ENCODE measurements at regions not wholly inside any gene's neighbourhood (a gene's known extent, or its start where the extent isn't known, plus 50 kb on each side); places are given as distances from the start of the nearest gene placed in this dataset.

- no peak for DNase-seq (ENCODE audit: low read depth)
These were observed 75.7 kb upstream of the F3 start for GRCh38 chr1:94617134-94617805.

- no peak for DNase-seq (ENCODE audit: low read depth)
These were observed 74.9 kb upstream of the F3 start for GRCh38 chr1:94616506-94616905.

DNA sequence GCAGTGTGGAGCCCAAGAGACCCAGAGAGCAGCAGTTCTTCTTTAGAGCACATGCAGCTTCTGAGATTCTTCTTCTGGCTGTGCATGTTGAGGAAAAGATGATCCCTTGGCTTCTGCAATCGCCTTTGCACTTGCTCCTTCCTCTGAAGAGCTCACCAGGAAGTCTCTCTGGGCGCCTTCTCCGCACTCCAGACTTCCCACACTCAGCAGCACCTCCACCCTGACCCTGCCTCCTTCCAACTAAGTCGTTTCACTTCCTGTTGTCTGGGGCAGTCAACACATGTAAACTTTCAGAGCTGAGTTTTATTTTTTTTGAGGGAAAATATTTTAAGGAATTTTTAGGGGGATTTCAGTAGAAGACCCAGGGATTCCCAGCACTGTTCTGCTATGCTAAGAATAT is 73.4 kb upstream of the F3 start:
- DNase-seq (ENCODE audit: low read depth) = no peak

DNA sequence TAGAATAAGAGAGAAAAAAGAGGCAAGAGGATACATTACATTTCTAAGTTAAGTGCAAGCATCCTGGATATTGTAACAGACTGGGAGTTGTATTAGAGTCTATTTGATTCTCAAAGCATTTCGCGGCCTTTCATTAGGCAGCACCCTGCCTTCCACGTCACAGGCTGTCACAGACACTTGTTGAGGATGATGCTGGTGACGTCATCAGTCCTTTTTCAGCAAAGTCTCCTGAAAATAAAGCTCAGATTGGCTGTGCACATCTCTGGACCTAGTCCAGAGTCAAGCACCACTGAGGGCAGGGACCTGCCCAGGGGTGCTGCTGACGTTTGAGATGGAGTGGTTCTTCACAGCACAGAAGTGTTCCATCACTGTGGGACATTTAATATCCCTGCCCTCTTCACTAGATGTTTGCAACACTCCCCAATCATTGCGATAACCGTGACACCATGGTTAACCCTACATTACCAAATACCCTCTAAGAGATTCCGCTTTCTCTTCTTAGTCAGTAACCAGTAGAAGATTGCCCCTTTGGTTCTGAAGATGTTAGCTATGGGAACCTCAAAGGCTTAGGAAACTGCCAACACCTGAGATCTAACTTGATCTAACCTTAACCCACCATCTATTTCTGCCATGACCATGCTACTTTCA is 72.7 kb upstream of the F3 start:
- DNase-seq (ENCODE audit: low read depth) = no peak

- no peak for DNase-seq (ENCODE audit: low read depth)
These were observed 71.1 kb upstream of the F3 start for GRCh38 chr1:94612525-94613204.

- no peak for DNase-seq (ENCODE audit: low read depth)
These were observed 70.3 kb upstream of the F3 start for GRCh38 chr1:94611681-94612475.

DNA sequence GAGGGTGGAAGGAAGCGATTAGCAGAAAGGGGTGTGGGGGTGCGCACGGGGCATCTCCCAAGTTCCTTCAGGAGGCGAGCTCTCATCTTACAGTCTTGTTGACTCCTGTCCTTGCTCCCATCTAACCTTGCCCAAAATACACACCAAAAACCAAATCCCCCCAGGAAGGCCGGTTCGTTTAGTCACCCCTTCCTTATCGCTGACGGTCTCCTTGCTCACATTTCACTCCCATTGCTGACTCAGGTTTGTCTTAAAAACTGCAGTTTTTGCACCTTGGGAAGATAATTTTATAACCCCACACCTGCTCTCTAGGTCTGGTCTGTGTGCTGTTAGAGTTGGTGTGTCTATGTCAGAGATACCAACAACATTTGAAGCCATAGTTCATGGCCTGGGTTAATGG is 68.1 kb upstream of the F3 start:
- no peak for DNase-seq (ENCODE audit: low read depth)

DNA sequence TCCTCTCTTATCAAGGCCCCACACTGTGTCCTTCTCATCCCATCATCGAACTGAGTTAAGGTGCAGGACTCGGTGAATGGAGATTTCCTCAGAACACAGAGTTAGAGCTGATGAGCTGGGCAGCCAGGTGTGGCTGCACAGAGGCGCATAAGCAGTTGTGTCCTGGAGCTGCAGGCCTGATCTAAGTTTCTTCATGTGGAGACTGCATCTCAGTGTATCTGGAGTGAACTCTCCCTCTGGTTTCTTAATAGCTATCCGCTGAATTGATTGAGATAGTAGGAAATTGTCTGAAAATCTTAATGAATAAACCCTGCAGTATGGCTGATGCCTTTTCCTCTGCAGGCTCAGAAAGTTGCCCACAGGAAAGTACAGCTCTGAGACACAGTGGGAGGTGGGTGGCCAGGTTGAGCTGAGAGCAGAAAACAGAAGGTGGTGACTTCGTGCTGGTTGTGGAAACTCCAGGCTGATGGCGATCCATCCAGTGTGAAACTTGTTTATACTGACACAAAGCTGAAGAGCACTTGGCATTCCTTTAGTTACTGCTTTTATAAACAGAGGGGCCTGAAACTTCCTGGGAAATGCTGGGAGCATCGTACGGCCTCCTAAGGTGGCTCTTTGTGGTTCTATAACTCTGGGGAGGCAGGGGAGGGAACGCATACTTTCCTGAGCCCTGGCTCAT is 67.4 kb upstream of the F3 start:
- no peak for DNase-seq (ENCODE audit: low read depth)

GRCh38 chr1:94608142-94608851 is 66.7 kb upstream of the F3 start:
- DNase-seq (ENCODE audit: low read depth) = no peak

- no peak for DNase-seq (ENCODE audit: low read depth)
These were observed 65.8 kb upstream of the F3 start for GRCh38 chr1:94607398-94607797.

DNA sequence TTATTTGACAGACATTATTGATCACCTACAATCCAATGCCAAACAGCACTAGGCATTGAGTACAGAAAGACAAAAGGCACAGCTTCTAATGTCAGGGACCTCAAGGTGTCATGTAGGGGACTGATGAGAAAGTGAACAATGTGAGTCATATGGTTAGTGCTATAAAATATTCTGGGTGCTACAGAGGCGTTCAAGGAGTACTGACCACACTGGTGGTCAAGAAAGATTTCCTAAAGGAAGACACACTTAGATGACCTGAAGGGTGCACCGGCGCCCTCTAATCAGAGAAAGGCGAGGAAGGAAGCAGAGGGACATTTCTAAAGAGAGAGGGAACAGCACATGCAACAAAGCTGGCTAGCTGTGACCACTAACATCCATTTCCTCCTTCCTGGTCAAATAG is 64.9 kb upstream of the F3 start:
- DNase-seq (ENCODE audit: low read depth) = no peak

- no peak for DNase-seq (ENCODE audit: low read depth)
These were observed 62.1 kb upstream of the F3 start for GRCh38 chr1:94603663-94604062.

- no peak for DNase-seq (ENCODE audit: low read depth)
These were observed 61.5 kb upstream of the F3 start for GRCh38 chr1:94602802-94603625.

GRCh38 chr1:94602316-94602715 is 60.8 kb upstream of the F3 start:
- DNase-seq (ENCODE audit: low read depth) = no peak

DNA sequence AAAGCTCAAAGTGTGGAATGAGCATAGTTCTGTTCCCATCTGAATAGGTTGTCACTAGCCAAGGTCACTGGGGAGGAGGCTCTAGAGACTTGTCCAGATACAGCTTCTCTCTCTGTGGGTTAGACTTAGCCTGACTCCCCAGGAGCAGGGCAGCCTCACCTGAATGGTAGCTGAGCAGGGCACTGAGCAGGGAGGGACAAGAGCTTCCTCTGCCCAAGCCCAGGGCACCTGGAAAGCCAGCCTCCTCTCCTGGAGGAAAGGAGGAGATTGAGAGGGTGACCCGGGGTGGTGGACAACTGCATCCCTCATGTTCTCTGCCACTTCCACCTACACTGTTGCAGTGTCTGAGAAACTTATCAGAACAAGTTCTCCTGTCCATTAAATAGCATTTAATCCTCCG is 59.0 kb upstream of the F3 start:
- DNase-seq (ENCODE audit: low read depth) = no peak

GRCh38 chr1:94599095-94599813 is 57.7 kb upstream of the F3 start:
- DNase-seq (ENCODE audit: low read depth) = no peak

DNA sequence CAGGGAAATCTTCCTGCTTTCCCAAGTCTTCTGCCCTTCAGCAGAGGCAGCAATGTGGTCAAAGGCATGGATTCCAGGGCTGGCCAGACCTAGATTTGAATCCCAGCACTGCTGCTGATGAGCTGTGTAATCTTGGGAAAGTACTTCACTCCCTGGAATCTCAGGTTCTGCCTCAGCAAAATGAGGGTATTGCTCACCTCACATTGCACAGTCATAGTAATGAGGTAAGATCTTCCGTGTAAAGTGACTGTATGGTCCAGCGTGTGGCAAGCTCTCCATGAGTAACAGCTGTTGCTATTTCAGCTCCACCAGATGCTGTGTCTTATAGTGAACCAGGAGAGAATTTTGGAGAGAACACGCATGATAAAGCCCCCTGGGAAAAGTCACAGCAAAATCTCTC is 56.1 kb upstream of the F3 start:
- DNase-seq (ENCODE audit: low read depth) = no peak

DNA sequence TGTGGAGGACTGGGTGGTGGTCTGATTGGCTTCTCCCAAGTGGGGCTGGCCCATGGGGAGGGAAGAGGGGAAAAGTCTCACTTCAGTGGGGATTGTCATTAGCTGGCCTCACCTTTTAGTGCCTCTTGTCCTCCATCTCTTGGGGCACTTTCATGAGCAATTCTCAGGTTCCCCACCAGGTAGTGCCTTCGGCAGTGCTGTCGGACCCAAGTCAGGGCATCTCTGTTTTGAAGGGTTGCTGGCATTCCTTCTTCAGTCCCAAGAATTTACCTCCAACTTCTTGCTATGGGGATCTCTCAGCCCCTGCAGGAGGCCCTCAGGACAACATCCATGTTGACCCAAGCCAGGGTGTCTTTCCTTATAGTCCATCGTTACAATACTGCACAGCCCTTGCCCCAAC is 54.7 kb upstream of the F3 start:
- no peak for DNase-seq (ENCODE audit: low read depth)

DNA sequence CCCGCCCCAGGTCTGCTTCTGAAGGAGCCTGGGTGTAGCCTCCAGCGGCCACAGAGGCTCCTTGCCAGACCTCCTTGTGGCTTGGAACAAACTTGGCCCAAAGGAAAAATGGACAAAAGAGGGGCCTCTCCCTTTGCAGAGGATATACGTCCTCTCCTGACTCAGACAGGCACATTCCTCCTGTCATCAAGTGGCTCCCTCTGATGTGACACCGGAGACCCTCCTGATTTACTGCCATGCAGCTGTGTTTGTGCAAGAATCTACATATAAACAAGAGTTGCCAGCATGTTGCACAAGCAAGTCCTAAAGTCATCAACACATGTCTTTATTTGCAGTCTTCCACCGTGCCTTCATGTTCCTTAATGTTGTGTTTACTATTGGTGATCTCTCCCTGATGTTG is 54.1 kb upstream of the F3 start:
- DNase-seq (ENCODE audit: low read depth) = peak; percentile 27

DNA sequence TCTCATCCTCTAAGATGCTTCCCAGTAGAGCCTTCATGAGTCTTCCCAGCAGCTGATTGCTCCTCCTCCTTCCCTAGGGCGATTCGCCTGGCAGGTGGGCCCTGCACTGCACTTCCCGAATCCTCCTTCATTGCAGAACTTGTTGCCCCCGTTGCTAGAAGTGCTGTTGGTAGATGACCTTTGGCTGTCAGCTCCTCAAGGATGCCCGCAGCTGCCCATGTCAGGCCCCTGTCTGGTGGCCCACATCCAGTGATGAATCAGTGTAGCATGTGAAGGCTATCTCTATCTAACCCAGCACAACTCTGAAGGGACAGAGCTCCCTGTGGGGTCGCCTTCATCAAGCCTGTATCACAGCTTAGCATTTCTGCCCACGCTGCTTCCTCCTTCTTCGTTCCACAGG is 52.1 kb upstream of the F3 start:
- DNase-seq (ENCODE audit: low read depth) = no peak
